ENCODE measurements at regions not wholly inside any gene's neighbourhood (a gene's known extent, or its start where the extent isn't known, plus 50 kb on each side); places are given as distances from the start of the nearest gene placed in this dataset.

GRCh38 chr2:5387406-5387805 lies 304.8 kb upstream of the SOX11 start:
- DNase-seq = peak; percentile 1

GRCh38 chr2:5389740-5390139 lies 302.4 kb upstream of the SOX11 start:
- no peak for DNase-seq

GRCh38 chr2:5391362-5391761 lies 300.8 kb upstream of the SOX11 start:
- DNase-seq = no peak

- peak; percentile 11 for DNase-seq
These were observed 299.5 kb upstream of the SOX11 start for GRCh38 chr2:5392658-5393057.

- no peak for DNase-seq
These were observed 298.7 kb upstream of the SOX11 start for GRCh38 chr2:5393474-5393873.

- DNase-seq = no peak
These were observed 298.0 kb upstream of the SOX11 start for GRCh38 chr2:5394223-5394622.

- DNase-seq = no peak
These were observed 291.0 kb upstream of the SOX11 start for GRCh38 chr2:5401115-5401657.

- DNase-seq = no peak
These were observed 288.8 kb upstream of the SOX11 start for GRCh38 chr2:5403392-5403791.

GRCh38 chr2:5409898-5410381 lies 282.2 kb upstream of the SOX11 start:
- DNase-seq = no peak

- DNase-seq = no peak
These were observed 281.0 kb upstream of the SOX11 start for GRCh38 chr2:5410991-5411700.

GRCh38 chr2:5412001-5412400 lies 280.2 kb upstream of the SOX11 start:
- no peak for DNase-seq

- DNase-seq = no peak
These were observed 258.3 kb upstream of the SOX11 start for GRCh38 chr2:5433855-5434254.

GRCh38 chr2:5437375-5437774 lies 254.8 kb upstream of the SOX11 start:
- DNase-seq = no peak

- no peak for DNase-seq
These were observed 252.0 kb upstream of the SOX11 start for GRCh38 chr2:5440174-5440573.

- DNase-seq = no peak
These were observed 249.4 kb upstream of the SOX11 start for GRCh38 chr2:5442736-5443135.

GRCh38 chr2:5444168-5444567 lies 248.0 kb upstream of the SOX11 start:
- no peak for DNase-seq

GRCh38 chr2:5444854-5445253 lies 247.3 kb upstream of the SOX11 start:
- DNase-seq = no peak

- no peak for DNase-seq
These were observed 242.3 kb upstream of the SOX11 start for GRCh38 chr2:5449867-5450266.

- no peak for DNase-seq
These were observed 238.7 kb upstream of the SOX11 start for GRCh38 chr2:5453220-5454050.

- DNase-seq = no peak
These were observed 238.2 kb upstream of the SOX11 start for GRCh38 chr2:5454051-5454390.

GRCh38 chr2:5459041-5459440 lies 233.1 kb upstream of the SOX11 start:
- no peak for DNase-seq

- DNase-seq = no peak
These were observed 227.5 kb upstream of the SOX11 start for GRCh38 chr2:5464657-5465056.

GRCh38 chr2:5465859-5466258 lies 226.3 kb upstream of the SOX11 start:
- DNase-seq = no peak

All from suppressor macrophage treated with lipopolysaccharide for 4 hours (primary cell).